K562 (cell line): ENCODE measurements at regions not wholly inside any gene's neighbourhood (a gene's known extent, or its start where the extent isn't known, plus 50 kb on each side); places are given as distances from the start of the nearest gene placed in this dataset.

ENCODE experiments used
- ATAC-seq: fragments of 200-7000 bp; cut with Tn5 transposase; 3 replicates; pipeline ENCODE4 v1.9.1; 2020; ENCODE audit warnings: moderate library complexity
- BruUV-seq: library from RNA; stranded (reverse); fragments of 400-500 nt; replicated peaks from 2 replicates; lab custom pipeline; 2021; lab: Mats Ljungman, UMichigan
- CTCF ChIA-PET: fragments of 300-600 bp; formaldehyde crosslinking; extraction: SDS; loops from one replicate; lab custom pipeline; 2021; ENCODE audit warnings: low intra/inter-chr PET ratio; lab: Yijun Ruan, JAX
- POLR2A ChIA-PET: fragments of 300-600, 350-650 bp; sonication (Branson Sonifier 250); formaldehyde crosslinking; extraction: SDS; loops from one replicate; lab custom pipeline; 2021; ENCODE audit warnings: antibody characterized with exemption, inconsistent platforms; lab: Yijun Ruan, JAX
- DNase-seq, 4 experiments: peaks; one replicate each; pipeline versions ENCODE4 v3.0.0 to v3.0.0-alpha.2; 2011 to 2018; ENCODE audit warnings: low spot score in 3 of 4, mixed read lengths in 3 of 4; ENCODE audit errors: extremely low read depth in 1 of 4
- FAIRE-seq: peaks from 2 replicates; lab custom pipeline; 2011; peaks lifted over from hg19 to GRCh38; lab: Jason Lieb, UNC
- H2AFZ ChIP-seq: 2 replicates; pipeline ENCODE4 v1.6.0; 2011; ENCODE audit warnings: low read depth, low read length, control low read depth, inconsistent platforms
- H3K27ac ChIP-seq: fragments of 200-600 bp; 3 replicates; pipeline ENCODE4 v1.8.0; 2011; ENCODE audit warnings: low read depth, mild to moderate bottlenecking, control low read depth, inconsistent platforms, low read length, moderate library complexity, mixed read lengths; ENCODE audit errors: extremely low read depth
- H3K27me3 ChIP-seq, 2 experiments: fragments of 300-600 bp in 1 of 2; 2 replicates in 1 of 2; 3 replicates in 1 of 2; pipeline versions ENCODE4 v1.6.0 to v1.8.0; 2011; ENCODE audit warnings: inconsistent platforms in 2 of 2, low read length in 2 of 2, mild to moderate bottlenecking in 1 of 2, mixed read lengths in 1 of 2, moderate library complexity in 1 of 2; ENCODE audit not compliant: control insufficient read depth in 2 of 2, insufficient read depth in 2 of 2
- H3K36me3 ChIP-seq: fragments of 300-600 bp; 3 replicates; pipeline ENCODE4 v1.8.0; 2011; ENCODE audit warnings: mild to moderate bottlenecking, low read length, inconsistent platforms; ENCODE audit not compliant: control insufficient read depth, insufficient read depth
- H3K4me1 ChIP-seq, 2 experiments: fragments of 200-600 bp in 1 of 2; replicated peaks in 1 of 2; 2 replicates in 1 of 2; 3 replicates in 1 of 2; pipeline versions ENCODE4 v1.5.1 to v1.8.0; 2011; ENCODE audit warnings: inconsistent platforms in 2 of 2, low read length in 2 of 2, mild to moderate bottlenecking in 1 of 2, mixed read lengths in 1 of 2, moderate library complexity in 1 of 2; ENCODE audit not compliant: control insufficient read depth in 2 of 2, insufficient read depth in 2 of 2
- H3K4me2 ChIP-seq: 2 replicates; pipeline ENCODE4 v1.6.1; 2011; ENCODE audit warnings: low read length, control low read depth, inconsistent platforms, mixed read lengths; ENCODE audit not compliant: insufficient read depth
- H3K4me3 ChIP-seq: fragments of 200-600 bp; sonication (generic), shearing (Covaris generic); 2 replicates; pipeline ENCODE4 v1.5.1; 2016; ENCODE audit warnings: control low read depth, inconsistent platforms
- H3K79me2 ChIP-seq: fragments of 200-600 bp; 3 replicates; pipeline ENCODE4 v1.8.0; 2011; ENCODE audit warnings: low read length, inconsistent platforms; ENCODE audit not compliant: control insufficient read depth, insufficient read depth
- H3K9ac ChIP-seq, 2 experiments: 2 replicates each; pipeline versions ENCODE4 v1.6.0 to v1.6.1; 2011; ENCODE audit warnings: low read depth in 2 of 2, low read length in 2 of 2, control low read depth in 1 of 2, inconsistent platforms in 1 of 2, mild to moderate bottlenecking in 1 of 2, mixed read lengths in 1 of 2; ENCODE audit not compliant: insufficient read depth in 1 of 2
- H3K9me1 ChIP-seq: one replicate; pipeline ENCODE4 v1.6.0; 2011; ENCODE audit warnings: inconsistent platforms, mild to moderate bottlenecking, low read length, moderate library complexity; ENCODE audit not compliant: control insufficient read depth, insufficient read depth
- H3K9me3 ChIP-seq: replicated peaks from 2 replicates; pipeline ENCODE4 v1.5.1; 2011; ENCODE audit warnings: low read depth, low read length, inconsistent platforms; ENCODE audit not compliant: control insufficient read depth, insufficient read depth
- H4K20me1 ChIP-seq: replicated peaks from 2 replicates; pipeline ENCODE4 v1.6.1; 2011; ENCODE audit warnings: low read length, inconsistent platforms, mixed read lengths; ENCODE audit not compliant: control insufficient read depth, insufficient read depth
- ESRRB ChIP-seq: fragments of 250-450 bp; sonication (Bioruptor Pico); IDR thresholded peaks from 2 replicates; pipeline ENCODE4 v1.5.0; 2020; ENCODE audit warnings: mild to moderate bottlenecking, moderate library complexity, borderline replicate concordance
- HLTF ChIP-seq: fragments of 450-650 bp; IDR thresholded peaks from 2 replicates; pipeline ENCODE4 v1.6.1; 2016
- NFE2 ChIP-seq: IDR thresholded peaks from 2 replicates; pipeline ENCODE4 v1.6.1; 2014; ENCODE audit warnings: antibody characterized with exemption, low read depth
- NFIC ChIP-seq: fragments of 450-650 bp; IDR thresholded peaks from 2 replicates; pipeline ENCODE4 v1.6.1; 2017; ENCODE audit warnings: mild to moderate bottlenecking, inconsistent platforms
- NRF1 ChIP-seq, 2 experiments: fragments of 450-650 bp; IDR thresholded peaks in 1 of 2; conservative IDR thresholded peaks in 1 of 2; 2 replicates each; pipeline ENCODE4 v1.6.1; 2014; ENCODE audit warnings: mild to moderate bottlenecking in 2 of 2
- TGIF2 ChIP-seq: sonication (generic); formaldehyde crosslinking; IDR thresholded peaks from 2 replicates; pipeline ENCODE4 v1.8.1; 2022; ENCODE audit warnings: mild to moderate bottlenecking, missing genetic modification reagents, moderate library complexity
- ZBED1 ChIP-seq: IDR thresholded peaks from 2 replicates; pipeline ENCODE4 v1.6.1; 2014
- ZNF75A ChIP-seq: fragments of 450-650 bp; formaldehyde crosslinking; IDR thresholded peaks from 2 replicates; pipeline ENCODE4 v1.4.0; 2020; ENCODE audit warnings: mild to moderate bottlenecking
- WGBS: fragments of 100-300 bp; shearing (Covaris generic); methylation state at CpG from one replicate; pipeline ENCODE4 v1.1.6; 2016; ENCODE audit warnings: low coverage, mixed read lengths; ENCODE audit not compliant: insufficient coverage; ENCODE audit errors: missing lambda C conversion rate; 5-methylcytosine and 5-hydroxymethylcytosine counted together
- in situ Hi-C: fragments of 300-500 bp; cut with MboI; formaldehyde crosslinking; loops from 4 replicates; pipeline ENCODE4 v1.15.0; 2018; ENCODE audit warnings: inconsistent platforms, mixed read lengths
- intact Hi-C: fragments of 100-400 bp; cut with micrococcal nuclease; formaldehyde crosslinking; loops from 2 replicates; pipeline ENCODE4 v1.14.2; 2022
- TF ChIP-seq, protein P1 (sequence below): IDR thresholded peaks from 2 replicates; pipeline ENCODE4 v1.6.1; 2011; ENCODE audit warnings: borderline replicate concordance, low read depth, mild to moderate bottlenecking, moderate library complexity, low read length; ENCODE audit not compliant: insufficient read depth, poor library complexity, severe bottlenecking
- TF ChIP-seq, protein P2 (sequence below): sonication (generic); formaldehyde crosslinking; IDR thresholded peaks from 2 replicates; pipeline ENCODE4 v1.8.1; 2023; ENCODE audit warnings: mild to moderate bottlenecking, missing genetic modification reagents
- TF ChIP-seq, protein P3 (sequence below): IDR thresholded peaks from 2 replicates; pipeline ENCODE4 v1.6.1; 2014; ENCODE audit warnings: antibody characterized with exemption
- TF ChIP-seq, protein P4 (sequence below): fragments of 450-650 bp; IDR thresholded peaks from one replicate; pipeline ENCODE4 v1.6.1; 2018; ENCODE audit warnings: mild to moderate bottlenecking, moderate library complexity; ENCODE audit not compliant: partially characterized antibody
- TF ChIP-seq, protein P5 (sequence below), 3 experiments: fragments of 200-800 bp in 1 of 3; fragments of 250-450 bp in 1 of 3; fragments of 450-650 bp in 1 of 3; sonication (Bioruptor Pico) in 1 of 3; sonication (Bioruptor generic) in 1 of 3; formaldehyde crosslinking in 1 of 3; IDR thresholded peaks; 2 replicates each; pipeline versions ENCODE4 v1.6.1 to v1.8.0; 2016 to 2022; ENCODE audit warnings: mild to moderate bottlenecking in 2 of 3, missing genetic modification characterization in 2 of 3, missing compliant biosample characterization in 1 of 3, moderate library complexity in 1 of 3

DNA sequence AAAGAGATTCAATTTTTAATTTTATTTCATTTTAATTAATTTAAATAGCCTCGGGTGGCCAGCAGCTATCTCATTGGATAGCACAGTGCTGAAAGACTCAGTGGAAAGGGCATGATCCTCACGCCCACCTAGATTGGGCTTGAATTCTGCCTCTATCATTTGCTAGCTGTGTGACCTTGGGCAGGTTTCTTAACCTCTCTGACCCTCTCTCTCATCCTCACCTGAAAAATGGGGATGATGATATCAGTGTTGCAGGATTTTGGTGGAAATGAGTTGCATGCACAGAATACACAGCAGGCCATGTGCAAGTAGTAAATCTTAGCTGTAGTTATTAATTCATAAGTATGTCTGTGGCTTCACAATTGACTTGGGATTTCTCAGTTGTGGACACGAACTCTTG, 272.4 kb upstream of the XYLT1 start:
- Histone ChIP-seq H3K4me2 (no peak overlapping the region), H2AFZ (no peak overlapping the region), H3K4me3 (no peak overlapping the region), H3K4me1 (no peaks in the 10 kb centered on the region), H3K9me1 (no peaks in the 10 kb centered on the region), H3K9me3 (no peaks in the 10 kb centered on the region), H3K79me2 (no peaks in the 10 kb centered on the region), H4K20me1 (no peaks in the 10 kb centered on the region), H3K27ac (no peak overlapping the region), H3K36me3 (no peaks in the 10 kb centered on the region), H3K9ac (no peak overlapping the region), H3K27me3 (peaks cover 0 to 31% of the 10 kb centered on the region in 2 experiments; a peak in 2 of 5 replicates)
- POLR2A ChIA-PET, result no interaction called here
- ATAC-seq (no peak), DNase-seq (no peak), FAIRE-seq (no peak)
- intact Hi-C loops (no loop called here), in situ Hi-C loops (no loop called here)
- CTCF ChIA-PET, result no interaction called here
- no TSS peak for BruUV-seq
- WGBS, result 6% methylated on average over 3 of the region's 3 CpGs
- TF ChIP-seq, protein P1, sequence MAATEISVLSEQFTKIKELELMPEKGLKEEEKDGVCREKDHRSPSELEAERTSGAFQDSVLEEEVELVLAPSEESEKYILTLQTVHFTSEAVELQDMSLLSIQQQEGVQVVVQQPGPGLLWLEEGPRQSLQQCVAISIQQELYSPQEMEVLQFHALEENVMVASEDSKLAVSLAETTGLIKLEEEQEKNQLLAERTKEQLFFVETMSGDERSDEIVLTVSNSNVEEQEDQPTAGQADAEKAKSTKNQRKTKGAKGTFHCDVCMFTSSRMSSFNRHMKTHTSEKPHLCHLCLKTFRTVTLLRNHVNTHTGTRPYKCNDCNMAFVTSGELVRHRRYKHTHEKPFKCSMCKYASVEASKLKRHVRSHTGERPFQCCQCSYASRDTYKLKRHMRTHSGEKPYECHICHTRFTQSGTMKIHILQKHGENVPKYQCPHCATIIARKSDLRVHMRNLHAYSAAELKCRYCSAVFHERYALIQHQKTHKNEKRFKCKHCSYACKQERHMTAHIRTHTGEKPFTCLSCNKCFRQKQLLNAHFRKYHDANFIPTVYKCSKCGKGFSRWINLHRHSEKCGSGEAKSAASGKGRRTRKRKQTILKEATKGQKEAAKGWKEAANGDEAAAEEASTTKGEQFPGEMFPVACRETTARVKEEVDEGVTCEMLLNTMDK, result no peak
- TF ChIP-seq ZNF75A (CRISPR knock-in tag) (no peak), NFE2 (no peak), ESRRB (CRISPR knock-in tag) (no peak), ZBED1 (no peak), NFIC (no peak), TGIF2 (CRISPR knock-in tag) (no peak), NRF1 (conservative IDR thresholded peaks at IDR 0.05 in 1 of 2, IDR thresholded peaks at IDR 0.05 in 1 of 2) (no peak), HLTF (no peak)
- TF ChIP-seq, protein P2, sequence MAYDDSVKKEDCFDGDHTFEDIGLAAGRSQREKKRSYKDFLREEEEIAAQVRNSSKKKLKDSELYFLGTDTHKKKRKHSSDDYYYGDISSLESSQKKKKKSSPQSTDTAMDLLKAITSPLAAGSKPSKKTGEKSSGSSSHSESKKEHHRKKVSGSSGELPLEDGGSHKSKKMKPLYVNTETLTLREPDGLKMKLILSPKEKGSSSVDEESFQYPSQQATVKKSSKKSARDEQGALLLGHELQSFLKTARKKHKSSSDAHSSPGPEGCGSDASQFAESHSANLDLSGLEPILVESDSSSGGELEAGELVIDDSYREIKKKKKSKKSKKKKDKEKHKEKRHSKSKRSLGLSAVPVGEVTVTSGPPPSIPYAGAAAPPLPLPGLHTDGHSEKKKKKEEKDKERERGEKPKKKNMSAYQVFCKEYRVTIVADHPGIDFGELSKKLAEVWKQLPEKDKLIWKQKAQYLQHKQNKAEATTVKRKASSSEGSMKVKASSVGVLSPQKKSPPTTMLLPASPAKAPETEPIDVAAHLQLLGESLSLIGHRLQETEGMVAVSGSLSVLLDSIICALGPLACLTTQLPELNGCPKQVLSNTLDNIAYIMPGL (CRISPR knock-in tag), result no peak
- TF ChIP-seq, protein P3, sequence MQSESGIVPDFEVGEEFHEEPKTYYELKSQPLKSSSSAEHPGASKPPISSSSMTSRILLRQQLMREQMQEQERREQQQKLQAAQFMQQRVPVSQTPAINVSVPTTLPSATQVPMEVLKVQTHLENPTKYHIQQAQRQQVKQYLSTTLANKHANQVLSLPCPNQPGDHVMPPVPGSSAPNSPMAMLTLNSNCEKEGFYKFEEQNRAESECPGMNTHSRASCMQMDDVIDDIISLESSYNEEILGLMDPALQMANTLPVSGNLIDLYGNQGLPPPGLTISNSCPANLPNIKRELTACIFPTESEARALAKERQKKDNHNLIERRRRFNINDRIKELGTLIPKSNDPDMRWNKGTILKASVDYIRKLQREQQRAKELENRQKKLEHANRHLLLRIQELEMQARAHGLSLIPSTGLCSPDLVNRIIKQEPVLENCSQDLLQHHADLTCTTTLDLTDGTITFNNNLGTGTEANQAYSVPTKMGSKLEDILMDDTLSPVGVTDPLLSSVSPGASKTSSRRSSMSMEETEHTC, result no peak
- TF ChIP-seq, protein P4, sequence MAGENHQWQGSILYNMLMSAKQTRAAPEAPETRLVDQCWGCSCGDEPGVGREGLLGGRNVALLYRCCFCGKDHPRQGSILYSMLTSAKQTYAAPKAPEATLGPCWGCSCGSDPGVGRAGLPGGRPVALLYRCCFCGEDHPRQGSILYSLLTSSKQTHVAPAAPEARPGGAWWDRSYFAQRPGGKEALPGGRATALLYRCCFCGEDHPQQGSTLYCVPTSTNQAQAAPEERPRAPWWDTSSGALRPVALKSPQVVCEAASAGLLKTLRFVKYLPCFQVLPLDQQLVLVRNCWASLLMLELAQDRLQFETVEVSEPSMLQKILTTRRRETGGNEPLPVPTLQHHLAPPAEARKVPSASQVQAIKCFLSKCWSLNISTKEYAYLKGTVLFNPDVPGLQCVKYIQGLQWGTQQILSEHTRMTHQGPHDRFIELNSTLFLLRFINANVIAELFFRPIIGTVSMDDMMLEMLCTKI, result no peak
- TF ChIP-seq, protein P5, sequence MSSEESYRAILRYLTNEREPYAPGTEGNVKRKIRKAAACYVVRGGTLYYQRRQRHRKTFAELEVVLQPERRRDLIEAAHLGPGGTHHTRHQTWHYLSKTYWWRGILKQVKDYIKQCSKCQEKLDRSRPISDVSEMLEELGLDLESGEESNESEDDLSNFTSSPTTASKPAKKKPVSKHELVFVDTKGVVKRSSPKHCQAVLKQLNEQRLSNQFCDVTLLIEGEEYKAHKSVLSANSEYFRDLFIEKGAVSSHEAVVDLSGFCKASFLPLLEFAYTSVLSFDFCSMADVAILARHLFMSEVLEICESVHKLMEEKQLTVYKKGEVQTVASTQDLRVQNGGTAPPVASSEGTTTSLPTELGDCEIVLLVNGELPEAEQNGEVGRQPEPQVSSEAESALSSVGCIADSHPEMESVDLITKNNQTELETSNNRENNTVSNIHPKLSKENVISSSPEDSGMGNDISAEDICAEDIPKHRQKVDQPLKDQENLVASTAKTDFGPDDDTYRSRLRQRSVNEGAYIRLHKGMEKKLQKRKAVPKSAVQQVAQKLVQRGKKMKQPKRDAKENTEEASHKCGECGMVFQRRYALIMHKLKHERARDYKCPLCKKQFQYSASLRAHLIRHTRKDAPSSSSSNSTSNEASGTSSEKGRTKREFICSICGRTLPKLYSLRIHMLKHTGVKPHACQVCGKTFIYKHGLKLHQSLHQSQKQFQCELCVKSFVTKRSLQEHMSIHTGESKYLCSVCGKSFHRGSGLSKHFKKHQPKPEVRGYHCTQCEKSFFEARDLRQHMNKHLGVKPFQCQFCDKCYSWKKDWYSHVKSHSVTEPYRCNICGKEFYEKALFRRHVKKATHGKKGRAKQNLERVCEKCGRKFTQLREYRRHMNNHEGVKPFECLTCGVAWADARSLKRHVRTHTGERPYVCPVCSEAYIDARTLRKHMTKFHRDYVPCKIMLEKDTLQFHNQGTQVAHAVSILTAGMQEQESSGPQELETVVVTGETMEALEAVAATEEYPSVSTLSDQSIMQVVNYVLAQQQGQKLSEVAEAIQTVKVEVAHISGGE (CRISPR knock-in tag; IDR thresholded peaks at IDR 0.05), result no peak
